ENCODE measurements at regions not wholly inside any gene's neighbourhood (a gene's known extent, or its start where the extent isn't known, plus 50 kb on each side); places are given as distances from the start of the nearest gene placed in this dataset.

- no peak overlapping the region for H3K4me2 ChIP-seq (ENCODE audit: unreplicated experiment)
- no peaks in the 10 kb centered on the region for H3K27me3 ChIP-seq (replicated peaks; ENCODE audit: insufficient read depth)
- in situ Hi-C loops (cut with MboI) = no loop called here
- no peak overlapping the region for H3K27ac ChIP-seq
- H2AFZ ChIP-seq = no peak overlapping the region
- TF ChIP-seq EZH2 (IDR thresholded peaks at IDR 0.05; ENCODE audit: insufficient read depth, poor library complexity, severe bottlenecking) = no peak
- TF ChIP-seq EZH2phosphoT487 (IDR thresholded peaks at IDR 0.05; ENCODE audit: insufficient read depth, low read depth) = no peak
- H3K4me1 ChIP-seq (ENCODE audit: insufficient read depth) = no peaks in the 10 kb centered on the region
- H3K9me3 ChIP-seq (ENCODE audit: low read depth) = no peaks in the 10 kb centered on the region
- no peak for DNase-seq
- no peaks in the 10 kb centered on the region for H3K79me2 ChIP-seq (ENCODE audit: insufficient read depth)
- no peak overlapping the region for H3K9ac ChIP-seq
- H3K4me3 ChIP-seq = no peak overlapping the region
- H3K36me3 ChIP-seq (ENCODE audit: low read depth) = no peaks in the 10 kb centered on the region
- H3K9me2 ChIP-seq (ENCODE audit: insufficient read depth) = no peaks in the 10 kb centered on the region
- no peaks in the 10 kb centered on the region for H3F3A ChIP-seq (ENCODE audit: insufficient read depth)
- WGBS, 2 experiments (ENCODE audit: low coverage in 1 of 2, low lambda C conversion rate in 2 of 2, missing lambda C conversion rate in 2 of 2) = 66 to 68% methylated on average over 2 of the region's 2 CpGs
- H4K20me1 ChIP-seq (ENCODE audit: insufficient read depth) = no peaks in the 10 kb centered on the region
Measured at GRCh38 chr13:76756451-76756850, 129.8 kb downstream of the KCTD12 start.

- in situ Hi-C loops (cut with MboI) = no loop called here
Measured at GRCh38 chr13:76754414-76754813, 131.8 kb downstream of the KCTD12 start.

GRCh38 chr13:76751278-76751677 is 134.9 kb downstream of the KCTD12 start:
- in situ Hi-C loops (cut with MboI) = no loop called here
- H3K27ac ChIP-seq = no peak overlapping the region
- no peak for TF ChIP-seq EZH2 (IDR thresholded peaks at IDR 0.05; ENCODE audit: insufficient read depth, poor library complexity, severe bottlenecking)
- DNase-seq = no peak
- H3K9me2 ChIP-seq (ENCODE audit: insufficient read depth) = no peaks in the 10 kb centered on the region
- no peaks in the 10 kb centered on the region for H3K36me3 ChIP-seq (ENCODE audit: low read depth)
- H2AFZ ChIP-seq = no peak overlapping the region
- H4K20me1 ChIP-seq (ENCODE audit: insufficient read depth) = no peaks in the 10 kb centered on the region
- H3K4me1 ChIP-seq (ENCODE audit: insufficient read depth) = no peaks in the 10 kb centered on the region
- 91 to 94% methylated on average over 3 of the region's 3 CpGs for WGBS, 2 experiments (ENCODE audit: low coverage in 1 of 2, low lambda C conversion rate in 2 of 2, missing lambda C conversion rate in 2 of 2)
- no peak overlapping the region for H3K9ac ChIP-seq
- no peaks in the 10 kb centered on the region for H3K27me3 ChIP-seq (replicated peaks; ENCODE audit: insufficient read depth)
- no peaks in the 10 kb centered on the region for H3F3A ChIP-seq (ENCODE audit: insufficient read depth)
- no peak overlapping the region for H3K4me3 ChIP-seq
- H3K4me2 ChIP-seq (ENCODE audit: unreplicated experiment) = no peak overlapping the region
- H3K9me3 ChIP-seq (ENCODE audit: low read depth) = no peaks in the 10 kb centered on the region
- no peaks in the 10 kb centered on the region for H3K79me2 ChIP-seq (ENCODE audit: insufficient read depth)

More at GRCh38 chr13:76754414-76754813, 131.8 kb downstream of the KCTD12 start:
- WGBS, 2 experiments (ENCODE audit: low coverage in 1 of 2, low lambda C conversion rate in 2 of 2, missing lambda C conversion rate in 2 of 2) = 40 to 52% methylated on average over 4 of the region's 4 CpGs
- H3K9me2 ChIP-seq (ENCODE audit: insufficient read depth) = no peaks in the 10 kb centered on the region
- H3K9ac ChIP-seq = no peak overlapping the region
- H3K36me3 ChIP-seq (ENCODE audit: low read depth) = no peaks in the 10 kb centered on the region
- no peaks in the 10 kb centered on the region for H4K20me1 ChIP-seq (ENCODE audit: insufficient read depth)
- H3K27me3 ChIP-seq (replicated peaks; ENCODE audit: insufficient read depth) = no peaks in the 10 kb centered on the region
- H3K4me1 ChIP-seq (ENCODE audit: insufficient read depth) = no peaks in the 10 kb centered on the region
- TF ChIP-seq EZH2phosphoT487 (IDR thresholded peaks at IDR 0.05; ENCODE audit: insufficient read depth, low read depth) (no peak), EZH2 (IDR thresholded peaks at IDR 0.05; ENCODE audit: insufficient read depth, poor library complexity, severe bottlenecking) (no peak)
- H3K9me3 ChIP-seq (ENCODE audit: low read depth) = no peaks in the 10 kb centered on the region
- no peak overlapping the region for H3K27ac ChIP-seq
- H3K79me2 ChIP-seq (ENCODE audit: insufficient read depth) = no peaks in the 10 kb centered on the region
- peak; percentile 3 for DNase-seq
- H3K4me2 ChIP-seq (ENCODE audit: unreplicated experiment) = no peak overlapping the region
- no peak overlapping the region for H3K4me3 ChIP-seq
- H3F3A ChIP-seq (ENCODE audit: insufficient read depth) = no peaks in the 10 kb centered on the region
- no peak overlapping the region for H2AFZ ChIP-seq

GRCh38 chr13:76750126-76750525 is 136.1 kb downstream of the KCTD12 start:
- Histone ChIP-seq H3K4me2 (ENCODE audit: unreplicated experiment) (no peak overlapping the region), H3F3A (ENCODE audit: insufficient read depth) (no peaks in the 10 kb centered on the region), H3K9me2 (ENCODE audit: insufficient read depth) (no peaks in the 10 kb centered on the region), H3K9me3 (ENCODE audit: low read depth) (no peaks in the 10 kb centered on the region), H2AFZ (no peak overlapping the region), H3K36me3 (ENCODE audit: low read depth) (no peaks in the 10 kb centered on the region), H3K79me2 (ENCODE audit: insufficient read depth) (no peaks in the 10 kb centered on the region), H3K4me3 (no peak overlapping the region), H3K27ac (no peak overlapping the region), H3K9ac (no peak overlapping the region), H4K20me1 (ENCODE audit: insufficient read depth) (no peaks in the 10 kb centered on the region), H3K4me1 (ENCODE audit: insufficient read depth) (no peaks in the 10 kb centered on the region), H3K27me3 (replicated peaks; ENCODE audit: insufficient read depth) (no peaks in the 10 kb centered on the region; the same call in 1 of the 2 replicates)
- no peak for TF ChIP-seq EZH2phosphoT487 (IDR thresholded peaks at IDR 0.05; ENCODE audit: insufficient read depth, low read depth)
- no peak for TF ChIP-seq EZH2 (IDR thresholded peaks at IDR 0.05; ENCODE audit: insufficient read depth, poor library complexity, severe bottlenecking)
- in situ Hi-C loops (cut with MboI) = no loop called here
- no peak for DNase-seq
